ENCODE measurements at regions not wholly inside any gene's neighbourhood (a gene's known extent, or its start where the extent isn't known, plus 50 kb on each side); places are given as distances from the start of the nearest gene placed in this dataset.
A peak's percentile ranks its signal among the peaks of the same experiment; 100 is the strongest.
"Not testable (repeated sequence)": the region's sequence is repeated elsewhere in the genome, so short reads cannot be mapped to it uniquely, and the experiment has no call there.

GRCh38 chr1:166730299-166730888 lies 108.9 kb upstream of the POGK start:
- Histone ChIP-seq H3K4me3 (ENCODE audit: low read depth, low read length) (no peak overlapping the region), H3K27me3 (ENCODE audit: insufficient read depth, low read depth, severe bottlenecking) (no peaks in the 10 kb centered on the region), H3K9me3 (ENCODE audit: severe bottlenecking) (no peaks in the 10 kb centered on the region), H3K27ac (no peak overlapping the region), H3K36me3 (no peaks in the 10 kb centered on the region)
- TF ChIP-seq CTCF (IDR thresholded peaks at IDR 0.05; ENCODE audit: low read depth, low read length): 0 out of 2 replicates have a peak, but pooled peaks have one; percentile 5
- DNase-seq: no peak

- Histone ChIP-seq H3K27ac (no peak overlapping the region), H3K27me3 (ENCODE audit: insufficient read depth, low read depth, severe bottlenecking) (no peaks in the 10 kb centered on the region), H3K9me3 (ENCODE audit: severe bottlenecking) (no peaks in the 10 kb centered on the region), H3K36me3 (no peaks in the 10 kb centered on the region), H3K4me3 (ENCODE audit: low read depth, low read length) (no peak overlapping the region)
- no peak for DNase-seq
- TF ChIP-seq CTCF (IDR thresholded peaks at IDR 0.05; ENCODE audit: low read depth, low read length): no peak
These were observed 101.1 kb upstream of the POGK start for GRCh38 chr1:166738140-166738539.

- no peak for DNase-seq
- H3K4me3 ChIP-seq (ENCODE audit: low read depth, low read length): no peak overlapping the region
- no peak for TF ChIP-seq CTCF (IDR thresholded peaks at IDR 0.05; ENCODE audit: low read depth, low read length)
- no peaks in the 10 kb centered on the region for H3K9me3 ChIP-seq (ENCODE audit: severe bottlenecking)
- no peaks in the 10 kb centered on the region for H3K27me3 ChIP-seq (ENCODE audit: insufficient read depth, low read depth, severe bottlenecking)
- no peaks in the 10 kb centered on the region for H3K36me3 ChIP-seq
- H3K27ac ChIP-seq: no peak overlapping the region
These were observed 100.4 kb upstream of the POGK start for GRCh38 chr1:166738873-166739272.

- Histone ChIP-seq H3K27me3 (ENCODE audit: insufficient read depth, low read depth, severe bottlenecking) (no peaks in the 10 kb centered on the region), H3K9me3 (ENCODE audit: severe bottlenecking) (no peaks in the 10 kb centered on the region), H3K36me3 (no peaks in the 10 kb centered on the region), H3K4me3 (ENCODE audit: low read depth, low read length) (no peak overlapping the region), H3K27ac (no peak overlapping the region)
- DNase-seq: no peak
- no peak for TF ChIP-seq CTCF (IDR thresholded peaks at IDR 0.05; ENCODE audit: low read depth, low read length)
These were observed 98.5 kb upstream of the POGK start for GRCh38 chr1:166740668-166741276.

- TF ChIP-seq CTCF (IDR thresholded peaks at IDR 0.05; ENCODE audit: low read depth, low read length): no peak
- DNase-seq: no peak
- no peak overlapping the region for H3K27ac ChIP-seq
- H3K9me3 ChIP-seq (ENCODE audit: severe bottlenecking): no peaks in the 10 kb centered on the region
- H3K4me3 ChIP-seq (ENCODE audit: low read depth, low read length): no peak overlapping the region
- no peaks in the 10 kb centered on the region for H3K36me3 ChIP-seq
- no peaks in the 10 kb centered on the region for H3K27me3 ChIP-seq (ENCODE audit: insufficient read depth, low read depth, severe bottlenecking)
These were observed 76.0 kb upstream of the POGK start for GRCh38 chr1:166763318-166763717.

- H3K27ac ChIP-seq: no peak overlapping the region
- no peak for TF ChIP-seq CTCF (IDR thresholded peaks at IDR 0.05; ENCODE audit: low read depth, low read length)
- no peaks in the 10 kb centered on the region for H3K9me3 ChIP-seq (ENCODE audit: severe bottlenecking)
- DNase-seq: no peak
- H3K36me3 ChIP-seq: no peaks in the 10 kb centered on the region
- H3K27me3 ChIP-seq (ENCODE audit: insufficient read depth, low read depth, severe bottlenecking): no peaks in the 10 kb centered on the region
- no peak overlapping the region for H3K4me3 ChIP-seq (ENCODE audit: low read depth, low read length)
These were observed 72.3 kb upstream of the POGK start for GRCh38 chr1:166766942-166767341.

- not testable (repeated sequence) for H3K9me3 ChIP-seq (ENCODE audit: severe bottlenecking); H3K27ac ChIP-seq; H3K36me3 ChIP-seq; H3K4me3 ChIP-seq (ENCODE audit: low read depth, low read length); H3K27me3 ChIP-seq (ENCODE audit: insufficient read depth, low read depth, severe bottlenecking); DNase-seq
These were observed 54.6 kb upstream of the POGK start for GRCh38 chr1:166784646-166785045.

All from WERI-Rb-1 (cell line).